Tibial nerve (tissue), 4 donors: ENCODE measurements at regions not wholly inside any gene's neighbourhood (a gene's known extent, or its start where the extent isn't known, plus 50 kb on each side); places are given as distances from the start of the nearest gene placed in this dataset.

Source experiments
- DNase-seq, 2 donors: peaks; one replicate each; pipeline ENCODE4 v3.0.0-alpha.2; 2019; ENCODE audit warnings: low spot score in 2 of 2
- H3K27ac ChIP-seq, 4 donors: fragments of 200-600 bp; sonication (generic) in 3 of 4; one replicate each; pipeline ENCODE4 v1.5.1; 2017 to 2019; ENCODE audit warnings: mild to moderate bottlenecking in 1 of 4
- H3K27me3 ChIP-seq, 2 donors: fragments of 200-600 bp; sonication (generic) in 1 of 2; one replicate each; pipeline versions ENCODE4 v1.5.1 to v1.6.0; 2017 to 2019
- H3K36me3 ChIP-seq, 3 donors: fragments of 200-600 bp; sonication (generic); one replicate each; pipeline ENCODE4 v1.5.1; 2018 to 2019
- H3K4me1 ChIP-seq, 4 donors: fragments of 200-600 bp; sonication (generic) in 3 of 4; one replicate each; pipeline ENCODE4 v1.5.1; 2017 to 2019
- H3K4me3 ChIP-seq, 4 donors: fragments of 200-600 bp; sonication (generic) in 3 of 4; one replicate each; pipeline ENCODE4 v1.5.1; 2017 to 2019; ENCODE audit warnings: mild to moderate bottlenecking in 1 of 4, moderate library complexity in 1 of 4
- H3K9me3 ChIP-seq, 4 donors: fragments of 200-600 bp; sonication (generic) in 3 of 4; one replicate each; pipeline ENCODE4 v1.5.1; 2017 to 2019
- EP300 ChIP-seq, 2 donors: sonication (generic); formaldehyde crosslinking; IDR thresholded peaks; one replicate each; pipeline ENCODE4 v1.6.1; 2017; ENCODE audit warnings: antibody characterized with exemption in 2 of 2, mild to moderate bottlenecking in 1 of 2
- POLR2A ChIP-seq, 2 donors: fragments of 450-650 bp; IDR thresholded peaks; one replicate each; pipeline ENCODE4 v1.6.1; 2017; ENCODE audit warnings: antibody characterized with exemption in 2 of 2, mild to moderate bottlenecking in 2 of 2, moderate library complexity in 2 of 2
- WGBS, 2 donors: methylation state at CpG; one replicate each; pipeline ENCODE4 v1.1.5; 2018; 5-methylcytosine and 5-hydroxymethylcytosine counted together
- TF ChIP-seq, protein P1 (sequence below), 5 experiments: fragments of 200-600 bp in 3 of 5; fragments of 450-650 bp in 2 of 5; sonication (generic) in 3 of 5; IDR thresholded peaks; one replicate each; pipeline ENCODE4 v1.5.1; 2016 to 2019; ENCODE audit warnings: antibody characterized with exemption in 5 of 5, mild to moderate bottlenecking in 3 of 5, moderate library complexity in 2 of 5

DNA sequence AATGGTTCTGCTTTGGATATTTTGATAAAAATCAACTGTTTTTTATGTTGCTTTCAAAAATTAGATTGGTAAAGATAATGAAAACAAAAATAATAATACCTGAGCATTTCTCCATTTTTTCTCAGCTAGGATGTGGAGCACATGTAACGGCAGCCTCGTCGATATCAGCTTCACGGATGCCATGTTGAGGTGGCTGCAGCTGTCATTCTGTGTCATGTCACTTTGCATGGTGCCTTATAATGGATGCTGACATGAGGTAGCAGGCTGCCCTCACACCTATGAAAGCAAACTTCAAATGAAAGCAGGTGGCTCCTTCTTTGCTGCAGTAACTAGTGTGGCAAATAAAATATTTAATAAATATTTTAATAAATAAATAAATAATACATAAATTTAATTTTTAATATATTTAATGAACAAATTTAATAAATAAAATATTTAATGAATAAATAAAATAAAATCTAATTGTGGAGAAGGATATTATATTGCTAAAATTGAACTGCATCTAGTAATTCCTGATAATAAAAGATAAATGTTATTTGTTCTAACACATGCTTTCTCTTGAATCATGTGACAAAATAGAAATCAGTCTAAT lies 955.7 kb upstream of the SLC10A2 start:
- Histone ChIP-seq H3K4me1 (no peaks in the 10 kb centered on the region), H3K4me3 (no peak overlapping the region), H3K9me3 (no peaks in the 10 kb centered on the region), H3K36me3 (no peaks in the 10 kb centered on the region), H3K27me3 (no peaks in the 10 kb centered on the region), H3K27ac (no peak overlapping the region)
- TF ChIP-seq POLR2A (IDR thresholded peaks at IDR 0.05) (no peak), EP300 (IDR thresholded peaks at IDR 0.05) (no peak)
- TF ChIP-seq, protein P1, sequence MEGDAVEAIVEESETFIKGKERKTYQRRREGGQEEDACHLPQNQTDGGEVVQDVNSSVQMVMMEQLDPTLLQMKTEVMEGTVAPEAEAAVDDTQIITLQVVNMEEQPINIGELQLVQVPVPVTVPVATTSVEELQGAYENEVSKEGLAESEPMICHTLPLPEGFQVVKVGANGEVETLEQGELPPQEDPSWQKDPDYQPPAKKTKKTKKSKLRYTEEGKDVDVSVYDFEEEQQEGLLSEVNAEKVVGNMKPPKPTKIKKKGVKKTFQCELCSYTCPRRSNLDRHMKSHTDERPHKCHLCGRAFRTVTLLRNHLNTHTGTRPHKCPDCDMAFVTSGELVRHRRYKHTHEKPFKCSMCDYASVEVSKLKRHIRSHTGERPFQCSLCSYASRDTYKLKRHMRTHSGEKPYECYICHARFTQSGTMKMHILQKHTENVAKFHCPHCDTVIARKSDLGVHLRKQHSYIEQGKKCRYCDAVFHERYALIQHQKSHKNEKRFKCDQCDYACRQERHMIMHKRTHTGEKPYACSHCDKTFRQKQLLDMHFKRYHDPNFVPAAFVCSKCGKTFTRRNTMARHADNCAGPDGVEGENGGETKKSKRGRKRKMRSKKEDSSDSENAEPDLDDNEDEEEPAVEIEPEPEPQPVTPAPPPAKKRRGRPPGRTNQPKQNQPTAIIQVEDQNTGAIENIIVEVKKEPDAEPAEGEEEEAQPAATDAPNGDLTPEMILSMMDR (IDR thresholded peaks at IDR 0.05), result no peak
- 97% methylated on average over 4 of the region's 4 CpGs for WGBS, 2 donors
- no peak for DNase-seq

DNA sequence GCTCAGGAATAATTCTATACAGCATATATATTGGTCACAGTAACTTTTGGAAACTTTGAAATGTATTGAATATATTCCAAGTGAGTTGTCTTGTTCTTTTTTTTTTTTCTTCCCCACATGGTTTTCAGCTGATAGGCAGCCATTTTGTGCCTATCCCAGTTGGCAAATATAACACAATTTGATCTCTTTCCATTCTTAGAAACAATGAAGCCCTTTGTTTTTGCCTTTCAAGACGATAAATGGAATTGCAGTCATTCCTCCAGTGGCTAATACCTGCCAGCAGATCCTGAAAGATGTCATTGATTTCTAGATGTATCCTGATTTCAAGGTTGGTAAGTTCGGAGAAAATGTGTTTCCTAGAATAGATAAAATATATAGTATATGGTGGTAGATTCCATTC lies 951.1 kb upstream of the SLC10A2 start:
- 52 to 60% methylated on average over 2 of the region's 2 CpGs for WGBS, 2 donors
- no peaks in the 10 kb centered on the region for H3K36me3 ChIP-seq
- H3K9me3 ChIP-seq, result no peaks in the 10 kb centered on the region
- H3K27me3 ChIP-seq, result no peaks in the 10 kb centered on the region
- no peak overlapping the region for H3K27ac ChIP-seq
- TF ChIP-seq, protein P1 (IDR thresholded peaks at IDR 0.05), result no peak
- TF ChIP-seq EP300 (IDR thresholded peaks at IDR 0.05), result no peak
- TF ChIP-seq POLR2A (IDR thresholded peaks at IDR 0.05), result no peak
- H3K4me1 ChIP-seq, result peaks cover 0 to 20% (median 2%) of the 10 kb centered on the region in 4 donors
- DNase-seq, result no peak
- no peak overlapping the region for H3K4me3 ChIP-seq

DNA sequence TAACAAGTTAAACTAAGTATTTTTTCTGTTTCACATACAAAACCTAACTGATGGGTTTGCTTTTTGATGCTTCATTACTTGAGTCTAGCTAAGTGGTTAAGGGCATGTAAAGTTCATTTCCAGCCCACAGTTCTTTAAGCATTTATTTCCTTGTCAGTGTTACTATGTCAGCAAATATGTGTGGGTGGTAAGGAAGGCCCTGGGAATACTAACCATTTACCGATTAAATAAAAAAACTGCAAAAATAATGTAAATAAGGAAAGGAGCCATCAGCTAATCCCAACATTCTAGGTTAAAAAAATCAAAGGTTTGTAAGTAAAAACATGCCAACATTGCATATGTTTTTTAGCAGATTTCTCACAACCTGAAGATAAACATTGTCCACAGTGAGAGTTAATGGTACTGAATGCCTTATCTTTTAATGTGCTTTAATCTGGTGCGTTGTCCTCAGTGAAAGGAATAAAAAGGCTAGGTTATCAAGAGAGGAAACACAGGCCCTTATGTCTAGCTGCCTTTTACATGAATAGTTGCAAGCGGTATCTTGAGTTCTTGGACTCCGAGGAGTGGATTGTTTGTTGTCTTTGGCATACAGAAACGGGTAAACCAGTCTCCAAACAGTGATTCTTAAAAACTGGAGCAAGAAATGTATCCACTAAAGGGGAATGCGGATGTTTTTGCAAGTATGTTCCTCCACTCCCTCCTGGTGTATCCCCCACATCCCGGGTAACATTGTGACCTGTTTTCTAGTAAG lies 949.6 kb upstream of the SLC10A2 start:
- TF ChIP-seq, protein P1 (IDR thresholded peaks at IDR 0.05), result no peak
- TF ChIP-seq EP300 (IDR thresholded peaks at IDR 0.05), result no peak
- TF ChIP-seq POLR2A (IDR thresholded peaks at IDR 0.05), result no peak
- Histone ChIP-seq H3K27me3 (no peaks in the 10 kb centered on the region), H3K36me3 (no peaks in the 10 kb centered on the region), H3K9me3 (no peaks in the 10 kb centered on the region), H3K27ac (peak overlapping the region in 2 of 4 donors; percentile 35 to 64), H3K4me1 (peaks cover 0 to 20% (median 2%) of the 10 kb centered on the region in 4 donors), H3K4me3 (no peak overlapping the region)
- DNase-seq, result no peak
- 23 to 26% methylated on average over 7 of the region's 7 CpGs for WGBS, 2 donors

DNA sequence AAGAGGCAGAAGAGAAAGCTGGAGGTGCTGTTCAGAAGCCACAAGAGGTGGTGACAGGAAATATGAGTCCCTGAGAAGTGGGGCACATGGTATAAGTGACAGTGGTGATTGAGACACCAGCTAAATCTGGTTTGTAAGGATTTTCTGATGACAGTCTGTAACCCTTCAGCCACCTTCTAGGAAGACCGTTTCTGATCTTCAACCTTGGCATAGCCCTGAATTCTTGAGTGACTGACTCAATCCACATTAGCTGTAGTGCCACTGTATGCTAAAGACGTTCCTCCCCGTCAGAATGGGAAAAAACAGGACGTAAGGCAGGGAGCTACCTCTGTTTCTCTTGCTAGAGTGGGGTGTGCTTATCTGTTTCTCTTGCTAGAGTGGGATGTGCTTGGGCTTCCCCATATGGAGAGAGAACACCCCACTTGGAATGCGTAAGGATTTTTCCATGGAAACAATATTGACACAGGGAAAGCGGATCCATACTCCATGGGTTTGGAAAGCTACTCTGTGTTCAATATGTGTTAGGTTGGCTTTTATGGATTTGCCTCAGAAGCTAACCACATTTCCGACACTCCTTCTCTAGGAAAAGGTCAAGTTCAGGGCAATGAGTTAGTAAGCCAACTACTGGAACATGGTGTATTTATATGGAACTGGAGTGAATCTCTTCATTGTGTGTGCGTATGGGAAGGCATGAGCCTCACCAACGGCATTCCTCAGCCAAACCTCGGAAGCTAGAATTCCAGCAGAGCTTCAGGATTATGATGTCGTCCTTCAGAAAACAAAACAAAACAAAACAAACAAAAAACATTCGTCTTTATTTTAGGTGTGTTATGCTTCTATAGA lies 948.8 kb upstream of the SLC10A2 start:
- no peak for DNase-seq
- TF ChIP-seq EP300 (IDR thresholded peaks at IDR 0.05) (peak in 1 of 2 donors; percentile 35), POLR2A (IDR thresholded peaks at IDR 0.05) (no peak)
- Histone ChIP-seq H3K27me3 (no peaks in the 10 kb centered on the region), H3K9me3 (no peaks in the 10 kb centered on the region), H3K36me3 (no peaks in the 10 kb centered on the region), H3K4me1 (peaks cover 0 to 20% (median 2%) of the 10 kb centered on the region in 4 donors), H3K4me3 (no peak overlapping the region), H3K27ac (peak overlapping the region in 2 of 4 donors; percentile 35 to 64)
- 50 to 53% methylated on average over 12 of the region's 12 CpGs for WGBS, 2 donors

DNA sequence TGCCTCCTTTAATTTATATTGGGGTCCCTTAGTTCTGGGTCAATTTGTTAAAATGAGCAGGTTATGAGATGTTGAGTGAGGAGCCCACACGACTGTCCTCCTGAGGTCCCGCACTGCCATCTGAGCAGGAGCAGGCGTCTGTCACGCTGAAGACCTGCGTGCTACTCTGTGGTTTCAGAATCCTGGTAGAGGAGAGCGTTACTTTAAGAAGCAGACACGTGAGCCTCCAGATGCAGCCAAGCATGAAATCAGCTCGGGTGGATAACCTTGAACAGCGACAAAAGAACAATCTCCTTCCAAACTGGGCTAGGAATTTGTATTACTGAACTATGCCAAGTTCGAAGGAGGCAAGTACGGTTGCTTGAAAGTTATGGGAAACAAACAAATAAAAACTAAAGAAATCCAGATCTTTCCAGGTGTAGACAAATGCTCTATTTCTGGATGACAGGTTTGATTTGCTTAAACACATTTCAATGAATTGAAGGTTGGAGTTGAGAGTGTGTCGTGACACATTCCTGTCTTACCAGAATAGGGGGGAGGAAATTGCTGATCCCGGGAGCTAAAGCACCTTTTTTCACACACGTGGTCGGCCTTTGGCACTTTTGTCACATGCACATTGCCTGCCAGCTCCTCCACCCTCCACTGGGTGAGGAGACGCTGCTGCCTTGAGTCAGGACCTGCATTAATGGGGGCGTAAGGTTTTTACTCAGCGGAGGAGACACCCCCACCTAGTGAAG lies 945.5 kb upstream of the SLC10A2 start:
- no peaks in the 10 kb centered on the region for H3K36me3 ChIP-seq
- H3K27me3 ChIP-seq, result no peaks in the 10 kb centered on the region
- WGBS, 2 donors, result 64 to 69% methylated on average over 18 of the region's 18 CpGs
- TF ChIP-seq POLR2A (IDR thresholded peaks at IDR 0.05) (no peak), EP300 (IDR thresholded peaks at IDR 0.05) (no peak)
- TF ChIP-seq, protein P1 (IDR thresholded peaks at IDR 0.05), result no peak
- H3K9me3 ChIP-seq, result no peaks in the 10 kb centered on the region
- H3K4me1 ChIP-seq, result peaks cover 0 to 20% (median 2%) of the 10 kb centered on the region in 4 donors
- no peak for DNase-seq
- H3K4me3 ChIP-seq, result no peak overlapping the region
- H3K27ac ChIP-seq, result no peak overlapping the region
